ENCODE measurements at regions not wholly inside any gene's neighbourhood (a gene's known extent, or its start where the extent isn't known, plus 50 kb on each side); places are given as distances from the start of the nearest gene placed in this dataset.

DNA sequence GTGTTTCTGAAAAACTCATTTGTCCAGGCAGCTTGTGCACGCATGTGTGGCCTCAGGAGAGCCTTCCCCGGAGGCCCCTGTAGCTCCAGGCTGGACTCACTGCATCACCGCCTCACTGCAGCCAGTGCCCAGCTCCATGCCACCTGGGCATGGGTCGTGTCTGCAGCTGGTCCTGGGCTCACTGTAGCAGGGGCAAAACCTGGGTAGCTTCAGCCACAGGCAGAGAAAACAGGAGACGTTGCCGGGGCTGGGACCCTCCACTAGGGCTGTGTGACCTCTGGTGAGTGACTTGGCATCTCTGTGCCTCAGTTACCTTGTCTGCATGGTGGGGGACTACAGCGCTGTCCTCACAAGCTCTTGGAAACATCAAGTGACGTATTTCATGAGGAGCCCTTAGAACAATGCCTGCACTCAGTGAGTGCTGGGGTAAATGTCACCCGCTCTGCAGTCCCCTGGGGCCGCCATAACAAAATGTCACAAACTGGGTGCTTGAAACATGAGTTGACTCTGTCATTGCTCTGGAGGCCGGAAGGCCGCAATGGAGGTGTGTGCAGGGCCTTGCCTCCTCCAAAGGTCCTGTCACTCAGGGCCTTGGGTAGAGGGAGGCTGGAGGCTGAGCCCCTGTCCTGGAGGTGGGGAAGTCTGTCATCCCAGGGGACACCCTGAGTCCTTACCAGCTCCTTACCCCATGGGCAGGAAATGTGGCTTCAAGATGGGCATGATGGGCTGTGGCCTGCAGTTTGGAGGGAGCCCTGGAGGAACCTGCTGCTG is 488.7 kb downstream of the TBC1D22A start:
- no peak overlapping the region for H3K4me3 ChIP-seq
- TF ChIP-seq, protein P1, sequence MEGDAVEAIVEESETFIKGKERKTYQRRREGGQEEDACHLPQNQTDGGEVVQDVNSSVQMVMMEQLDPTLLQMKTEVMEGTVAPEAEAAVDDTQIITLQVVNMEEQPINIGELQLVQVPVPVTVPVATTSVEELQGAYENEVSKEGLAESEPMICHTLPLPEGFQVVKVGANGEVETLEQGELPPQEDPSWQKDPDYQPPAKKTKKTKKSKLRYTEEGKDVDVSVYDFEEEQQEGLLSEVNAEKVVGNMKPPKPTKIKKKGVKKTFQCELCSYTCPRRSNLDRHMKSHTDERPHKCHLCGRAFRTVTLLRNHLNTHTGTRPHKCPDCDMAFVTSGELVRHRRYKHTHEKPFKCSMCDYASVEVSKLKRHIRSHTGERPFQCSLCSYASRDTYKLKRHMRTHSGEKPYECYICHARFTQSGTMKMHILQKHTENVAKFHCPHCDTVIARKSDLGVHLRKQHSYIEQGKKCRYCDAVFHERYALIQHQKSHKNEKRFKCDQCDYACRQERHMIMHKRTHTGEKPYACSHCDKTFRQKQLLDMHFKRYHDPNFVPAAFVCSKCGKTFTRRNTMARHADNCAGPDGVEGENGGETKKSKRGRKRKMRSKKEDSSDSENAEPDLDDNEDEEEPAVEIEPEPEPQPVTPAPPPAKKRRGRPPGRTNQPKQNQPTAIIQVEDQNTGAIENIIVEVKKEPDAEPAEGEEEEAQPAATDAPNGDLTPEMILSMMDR (IDR thresholded peaks at IDR 0.05) = no peak
- intact Hi-C loops (cut with DNase I) = no loop called here
- no peaks in the 10 kb centered on the region for H3K9me3 ChIP-seq
- DNase-seq (no peak), ATAC-seq (no peak)
- no peaks in the 10 kb centered on the region for H3K4me1 ChIP-seq
- 84 to 90% (median 87%) methylated on average over 12 of the region's 12 CpGs for WGBS, 3 donors
- no peaks in the 10 kb centered on the region for H3K36me3 ChIP-seq (ENCODE audit: insufficient read depth in 1 of 2, low read depth in 1 of 2)
- H3K27ac ChIP-seq = no peak overlapping the region
- H3K27me3 ChIP-seq (ENCODE audit: insufficient read depth in 3 of 3, low read length in 2 of 3) = peaks cover 0 to 6% (median 4%) of the 10 kb centered on the region in 3 donors

DNA sequence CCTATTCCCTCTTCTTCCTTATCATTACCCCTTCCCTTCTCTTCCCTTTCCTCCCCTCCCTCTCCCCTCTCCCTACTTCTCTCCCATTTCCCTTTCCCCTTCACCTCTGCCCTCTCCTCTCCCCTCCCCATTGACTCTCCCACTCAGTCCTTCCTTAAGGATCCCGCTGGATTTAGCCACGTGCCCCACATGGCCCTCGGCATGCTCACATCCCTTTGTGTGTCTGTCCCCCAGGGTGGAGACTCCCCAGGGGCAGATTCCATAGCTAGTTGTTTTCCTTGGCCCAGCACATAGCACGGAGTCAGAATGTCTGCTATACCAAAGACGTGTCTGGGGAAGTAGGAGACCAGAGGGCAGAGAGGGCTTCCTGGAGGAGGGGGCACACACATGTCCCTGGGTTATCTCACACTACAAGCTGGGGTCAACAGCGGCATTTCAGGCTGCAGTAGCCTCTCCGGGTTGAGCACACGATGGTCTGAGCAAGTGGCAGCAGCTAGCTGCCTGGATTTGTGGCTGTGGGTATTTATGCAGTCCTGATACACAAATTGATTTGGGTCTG is 487.0 kb downstream of the TBC1D22A start:
- Histone ChIP-seq H3K4me3 (no peak overlapping the region), H3K27me3 (ENCODE audit: insufficient read depth in 3 of 3, low read length in 2 of 3) (peaks cover 0 to 12% (median 4%) of the 10 kb centered on the region in 3 donors), H3K9me3 (no peaks in the 10 kb centered on the region), H3K4me1 (no peaks in the 10 kb centered on the region), H3K27ac (no peak overlapping the region), H3K36me3 (ENCODE audit: insufficient read depth in 1 of 2, low read depth in 1 of 2) (no peaks in the 10 kb centered on the region)
- no peak for ATAC-seq
- TF ChIP-seq, protein P1 (IDR thresholded peaks at IDR 0.05) = no peak
- DNase-seq = no peak
- intact Hi-C loops (cut with DNase I) = no loop called here
- 58 to 63% (median 62%) methylated on average over 8 of the region's 8 CpGs for WGBS, 3 donors

DNA sequence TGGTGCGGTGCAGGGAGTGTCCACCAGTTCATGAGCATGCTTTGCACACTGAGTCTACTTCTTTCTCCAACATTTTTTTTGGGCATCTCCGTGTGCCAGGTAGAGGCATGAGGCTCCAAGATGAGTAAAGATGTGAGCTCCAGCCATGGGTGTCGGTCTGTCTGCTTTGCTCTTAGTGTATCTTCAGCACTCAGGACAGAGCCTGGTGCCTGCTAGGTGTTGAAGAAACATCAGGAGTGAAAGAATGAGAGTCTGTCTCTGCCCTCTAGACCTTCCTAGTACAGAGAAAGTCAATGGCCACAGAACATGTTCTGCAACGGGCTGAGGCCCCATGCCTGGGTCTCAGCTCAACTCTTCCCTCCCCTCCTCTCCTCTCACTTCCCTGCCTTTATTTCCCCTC is 486.5 kb downstream of the TBC1D22A start:
- Histone ChIP-seq H3K27ac (no peak overlapping the region), H3K36me3 (ENCODE audit: insufficient read depth in 1 of 2, low read depth in 1 of 2) (no peaks in the 10 kb centered on the region), H3K27me3 (ENCODE audit: insufficient read depth in 3 of 3, low read length in 2 of 3) (peaks cover 0 to 12% (median 4%) of the 10 kb centered on the region in 3 donors), H3K4me1 (no peaks in the 10 kb centered on the region), H3K9me3 (no peaks in the 10 kb centered on the region), H3K4me3 (no peak overlapping the region)
- TF ChIP-seq, protein P1 (IDR thresholded peaks at IDR 0.05) = no peak
- DNase-seq (no peak), ATAC-seq (no peak)
- 83 to 86% (median 85%) methylated on average over 4 of the region's 4 CpGs for WGBS, 3 donors
- intact Hi-C loops (cut with DNase I) = no loop called here

DNA sequence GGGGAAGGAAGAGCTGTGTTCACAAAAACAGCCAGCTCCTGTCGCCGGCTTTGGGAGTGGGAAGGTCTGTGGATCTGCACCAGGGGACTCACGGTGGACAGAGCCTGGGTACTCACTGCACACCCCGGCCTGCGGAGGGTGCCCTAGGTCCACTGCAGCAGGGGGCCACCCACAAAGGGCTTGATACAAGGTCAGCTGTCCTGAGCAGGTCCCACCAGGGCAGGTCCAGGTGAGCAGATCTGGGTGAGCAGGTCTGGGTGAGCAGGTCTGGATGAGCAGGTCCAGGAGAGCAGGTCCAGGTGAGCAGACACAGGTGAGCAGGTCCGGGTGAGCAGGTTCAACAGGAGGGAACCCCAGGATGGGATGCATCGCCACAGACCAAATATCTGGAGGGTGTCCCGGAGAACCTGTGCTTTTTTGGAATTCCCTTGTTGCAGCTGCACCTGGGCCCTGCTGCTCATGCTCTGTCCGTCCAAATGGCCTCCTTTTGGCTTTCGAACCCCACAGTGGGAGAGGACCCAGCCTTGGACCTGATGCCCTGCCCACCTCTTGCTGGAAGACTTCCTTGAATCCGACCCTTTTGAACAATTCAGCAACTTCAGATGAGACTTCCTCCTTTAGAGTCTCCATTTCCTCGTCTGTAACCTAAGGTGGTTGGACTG is 485.3 kb downstream of the TBC1D22A start:
- Histone ChIP-seq H3K27ac (no peak overlapping the region), H3K36me3 (ENCODE audit: insufficient read depth in 1 of 2, low read depth in 1 of 2) (no peaks in the 10 kb centered on the region), H3K9me3 (no peaks in the 10 kb centered on the region), H3K4me3 (no peak overlapping the region), H3K4me1 (no peaks in the 10 kb centered on the region), H3K27me3 (ENCODE audit: insufficient read depth in 3 of 3, low read length in 2 of 3) (peaks cover 0 to 12% (median 4%) of the 10 kb centered on the region in 3 donors)
- TF ChIP-seq, protein P1 (IDR thresholded peaks at IDR 0.05) = no peak
- no peak for ATAC-seq
- DNase-seq = no peak
- intact Hi-C loops (cut with DNase I) = no loop called here
- WGBS, 3 donors = 48 to 57% (median 56%) methylated on average over 10 to 12 of the region's 12 CpGs

Data from psoas muscle (tissue), 7 donors.